ENCODE measurements at regions not wholly inside any gene's neighbourhood (a gene's known extent, or its start where the extent isn't known, plus 50 kb on each side); places are given as distances from the start of the nearest gene placed in this dataset.
"Not testable (repeated sequence)": the region's sequence is repeated elsewhere in the genome, so short reads cannot be mapped to it uniquely, and the experiment has no call there.

DNA sequence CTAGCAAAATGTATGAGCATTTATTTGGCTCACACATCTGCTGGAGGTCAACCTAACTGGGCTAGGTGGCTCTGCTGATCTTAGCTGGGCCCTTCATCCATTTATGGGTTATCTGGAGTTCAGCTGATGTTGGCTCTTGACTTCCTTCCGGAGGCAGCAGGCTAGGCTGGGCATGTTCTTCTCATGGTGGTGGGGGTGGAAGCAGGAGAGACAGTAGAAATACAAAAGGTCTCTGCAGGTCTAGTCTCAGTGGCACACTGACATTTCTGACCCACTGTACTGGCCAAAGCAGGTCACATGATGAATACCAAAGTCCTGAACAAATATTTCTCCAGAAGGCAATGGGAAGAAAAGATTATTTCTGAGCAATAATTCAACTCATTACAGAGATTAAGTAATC is 334.6 kb downstream of the CRPPA start:
- DNase-seq, result no peak

DNA sequence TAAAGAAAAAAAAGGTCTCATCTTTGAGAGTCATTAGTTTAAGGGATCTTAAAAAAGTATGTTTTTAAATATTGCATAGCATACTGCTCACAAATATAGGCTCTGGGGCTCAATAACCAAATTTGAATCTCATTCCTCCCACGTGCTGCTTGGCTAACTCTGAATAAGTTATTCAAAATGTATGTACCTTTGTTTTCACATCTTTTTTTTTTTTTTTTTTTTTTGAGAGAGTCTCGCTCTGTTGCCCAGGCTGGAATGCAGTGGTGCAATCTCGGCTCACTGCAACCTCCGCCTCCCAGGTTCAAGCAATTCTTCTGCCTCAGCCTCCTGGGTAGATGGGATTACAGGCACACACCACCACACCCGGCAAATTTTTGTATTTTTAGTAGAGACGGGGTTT is 335.6 kb downstream of the CRPPA start:
- not testable (repeated sequence) for DNase-seq

GRCh38 chr7:16084875-16085274 is 336.5 kb downstream of the CRPPA start:
- DNase-seq, result no peak

DNA sequence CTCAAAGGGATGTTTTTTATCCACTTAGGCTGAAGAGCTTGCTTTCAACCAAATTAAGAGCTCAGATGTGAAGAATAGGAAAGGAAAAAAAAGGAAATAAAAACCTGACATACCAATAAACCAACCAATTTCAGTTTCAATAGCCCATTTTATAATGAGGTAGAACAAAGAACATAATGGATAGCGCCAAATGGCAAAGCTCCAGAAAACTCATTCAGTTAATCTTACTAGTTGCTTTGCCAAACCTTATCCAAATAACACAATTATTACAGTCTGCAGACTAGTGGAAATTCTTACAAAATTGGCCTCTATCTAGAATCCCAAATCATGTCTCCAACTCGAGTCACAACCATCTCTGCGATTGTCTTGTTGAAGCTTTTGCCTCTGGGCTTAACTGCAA is 337.0 kb downstream of the CRPPA start:
- no peak for DNase-seq

- no peak for DNase-seq
Observed at GRCh38 chr7:16083931-16084330, 337.4 kb downstream of the CRPPA start.

- no peak for DNase-seq
Observed at GRCh38 chr7:16080131-16080530, 341.2 kb downstream of the CRPPA start.

DNA sequence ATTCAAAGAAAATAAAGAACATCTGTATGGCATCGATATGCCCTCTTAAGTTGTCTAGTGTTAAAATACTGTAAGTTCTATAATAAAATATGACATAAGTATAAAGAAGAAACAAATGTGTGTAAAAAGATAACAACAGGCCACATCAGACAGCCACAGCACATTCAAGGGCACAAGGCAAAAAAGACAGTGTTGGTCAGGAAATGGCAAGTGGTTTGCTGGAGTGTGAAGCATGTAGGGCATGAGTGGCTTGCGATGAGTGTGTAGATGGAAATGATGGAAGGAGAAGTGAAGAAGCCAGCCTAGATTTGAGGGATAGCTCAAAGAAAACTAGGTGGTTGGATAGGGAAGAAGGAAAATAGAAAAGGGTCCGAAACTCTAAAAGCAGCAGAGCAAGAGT is 341.6 kb downstream of the CRPPA start:
- no peak for DNase-seq

GRCh38 chr7:16078076-16078952 is 343.0 kb downstream of the CRPPA start:
- DNase-seq, result peak; percentile 53

GRCh38 chr7:16071246-16071857 is 350.0 kb downstream of the CRPPA start:
- DNase-seq, result peak; percentile 34

DNA sequence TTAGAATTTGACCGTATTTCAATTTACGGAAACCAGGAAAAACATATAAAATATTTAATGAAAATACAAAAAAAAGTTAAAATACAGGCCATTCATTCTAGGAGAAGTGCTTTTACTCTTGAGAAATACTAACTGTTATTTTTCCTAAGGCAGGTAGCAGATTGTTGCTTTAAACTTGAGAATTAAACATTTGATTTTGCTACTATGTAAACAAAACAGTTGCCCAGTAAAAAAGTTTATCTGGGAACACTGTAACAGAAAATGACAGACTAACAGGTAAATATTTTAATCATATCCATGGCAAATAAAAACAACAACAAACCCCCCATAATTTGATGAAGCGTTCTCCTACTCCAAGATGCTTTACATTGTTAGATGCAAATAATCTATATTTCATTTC is 350.5 kb downstream of the CRPPA start:
- no peak for DNase-seq

DNA sequence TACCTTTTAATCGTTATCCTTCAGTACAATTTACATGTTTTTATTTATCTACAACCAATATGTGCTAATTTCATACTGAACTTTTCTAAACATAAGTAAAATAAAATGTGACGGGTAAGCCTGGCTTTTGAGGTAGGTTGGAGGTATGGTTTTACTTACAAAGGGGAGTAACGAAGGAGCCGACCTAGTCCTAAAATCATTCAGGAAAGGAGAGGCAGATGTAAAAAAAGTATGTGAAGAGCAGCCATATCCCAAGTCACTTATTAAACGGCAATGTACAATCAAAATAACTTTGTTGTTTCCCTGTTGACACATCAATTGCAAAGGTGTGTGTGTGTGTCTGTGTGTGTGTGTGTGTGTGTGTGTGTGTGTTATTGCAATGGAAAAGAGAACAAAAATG is 351.3 kb downstream of the CRPPA start:
- no peak for DNase-seq

GRCh38 chr7:16068183-16068582 is 353.2 kb downstream of the CRPPA start:
- DNase-seq, result no peak

- DNase-seq, result no peak
Observed at GRCh38 chr7:16067711-16068110, 353.6 kb downstream of the CRPPA start.

DNA sequence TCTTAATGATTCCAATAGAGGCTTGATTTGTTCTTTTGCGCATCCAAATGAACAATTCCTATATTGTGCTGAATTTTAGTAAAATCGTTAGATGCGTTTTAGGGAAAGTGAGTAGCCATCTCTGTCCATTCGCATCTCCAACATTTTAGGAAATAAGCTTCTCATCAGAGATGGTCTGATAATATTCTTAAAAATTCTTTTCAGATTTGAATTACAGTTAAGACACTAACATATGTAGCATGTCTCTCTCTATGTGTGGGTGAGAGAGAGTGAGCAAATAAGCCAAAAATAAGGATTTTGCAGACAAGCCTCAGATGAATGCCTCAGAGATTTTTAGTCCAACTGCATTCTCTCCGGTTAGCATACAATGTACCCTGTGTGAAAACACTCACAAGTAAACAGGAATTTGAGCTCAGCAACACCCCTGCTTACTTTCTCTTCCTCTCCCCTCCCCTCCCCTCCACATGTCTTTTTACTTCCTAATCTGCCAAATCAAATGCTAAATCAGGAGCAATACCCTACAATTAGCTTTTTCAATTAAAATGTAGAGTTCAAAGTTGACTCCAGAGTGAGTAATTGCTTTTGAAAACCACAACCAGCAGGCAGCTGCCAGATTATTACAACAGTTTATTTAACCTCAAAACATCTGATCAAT is 354.4 kb downstream of the CRPPA start:
- peak; percentile 49 for DNase-seq

GRCh38 chr7:16065939-16066338 is 355.4 kb downstream of the CRPPA start:
- DNase-seq, result no peak

DNA sequence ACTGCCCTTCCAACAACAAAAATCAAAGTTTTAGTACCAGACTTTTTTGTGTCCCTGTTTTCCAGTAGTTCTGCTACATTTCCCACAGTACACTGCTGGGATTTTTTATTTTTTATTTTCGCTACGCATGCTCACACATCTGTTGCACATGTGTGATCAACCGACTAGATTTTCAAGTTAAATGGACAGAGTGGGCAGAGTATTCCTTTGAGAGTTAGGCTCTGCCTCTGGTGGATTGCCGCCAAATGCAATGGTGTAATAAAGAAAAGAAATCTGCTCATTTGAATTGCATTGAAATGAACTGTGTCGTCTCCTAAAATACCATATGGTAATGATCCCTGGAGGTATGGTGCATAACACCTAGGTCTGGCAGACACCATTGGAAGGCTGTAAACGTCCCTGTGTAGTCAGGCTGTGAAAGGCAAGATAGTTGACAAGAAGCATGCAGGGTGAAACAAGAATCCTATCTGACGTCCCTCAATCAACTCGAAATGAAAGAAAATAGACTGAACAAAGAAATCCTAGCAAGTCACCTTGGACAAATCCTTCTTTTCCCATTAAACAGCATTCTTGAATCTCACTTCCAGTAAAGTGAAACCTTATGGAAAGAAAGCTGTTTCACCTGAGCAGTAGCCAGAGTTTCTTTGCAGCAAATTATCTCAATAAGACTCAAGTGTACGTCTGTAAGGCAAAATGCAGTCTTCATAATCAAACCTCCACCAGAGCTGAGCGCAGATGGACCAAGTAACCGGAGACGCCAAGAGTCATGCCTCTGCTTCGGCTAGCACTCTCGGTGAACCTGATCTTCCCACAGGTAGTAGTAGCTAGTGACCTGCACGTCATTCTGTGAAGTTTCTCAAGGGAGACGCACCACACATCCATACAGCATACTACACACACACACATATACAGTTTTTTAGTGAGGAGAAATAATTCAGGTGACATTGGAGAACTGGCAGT is 357.3 kb downstream of the CRPPA start:
- DNase-seq, result peak; percentile 60

GRCh38 chr7:16063221-16063620 is 358.1 kb downstream of the CRPPA start:
- peak; percentile 60 for DNase-seq

- peak; percentile 79 for DNase-seq
Observed at GRCh38 chr7:16062269-16062668, 359.1 kb downstream of the CRPPA start.

GRCh38 chr7:16061630-16062029 is 359.7 kb downstream of the CRPPA start:
- DNase-seq, result no peak

GRCh38 chr7:16061011-16061410 is 360.3 kb downstream of the CRPPA start:
- no peak for DNase-seq

- DNase-seq, result no peak
Observed at GRCh38 chr7:16060502-16060901, 360.8 kb downstream of the CRPPA start.
